Esophagus (tissue), 2 donors: ENCODE measurements at regions not wholly inside any gene's neighbourhood (a gene's known extent, or its start where the extent isn't known, plus 50 kb on each side); places are given as distances from the start of the nearest gene placed in this dataset.

Source experiments
- H3K27ac ChIP-seq, 2 donors: one replicate each; pipeline ENCODE4 v1.5.1; 2013; ENCODE audit warnings: low read depth in 2 of 2, mild to moderate bottlenecking in 2 of 2, inconsistent platforms in 1 of 2, low read length in 1 of 2, moderate library complexity in 1 of 2
- H3K27me3 ChIP-seq, 2 donors: one replicate each; pipeline ENCODE4 v1.6.1; 2013; ENCODE audit warnings: low read length in 2 of 2, control low read depth in 1 of 2, mild to moderate bottlenecking in 1 of 2; ENCODE audit not compliant: insufficient read depth in 2 of 2, control insufficient read depth in 1 of 2
- H3K36me3 ChIP-seq, 2 donors: one replicate each; pipeline ENCODE4 v1.6.1; 2013; ENCODE audit warnings: low read length in 1 of 2; ENCODE audit not compliant: control insufficient read depth in 2 of 2, insufficient read depth in 2 of 2
- H3K4me1 ChIP-seq, 2 donors: one replicate each; pipeline ENCODE4 v1.6.1; 2013; ENCODE audit warnings: low read length in 1 of 2; ENCODE audit not compliant: control insufficient read depth in 2 of 2, insufficient read depth in 2 of 2
- H3K4me3 ChIP-seq, 2 donors: one replicate each; pipeline ENCODE4 v1.5.1; 2013; ENCODE audit warnings: low read length in 2 of 2, mild to moderate bottlenecking in 2 of 2, low read depth in 1 of 2, moderate library complexity in 1 of 2
- H3K9me3 ChIP-seq, 2 donors: one replicate each; pipeline ENCODE4 v1.6.1; 2013; ENCODE audit warnings: mild to moderate bottlenecking in 2 of 2, low read depth in 1 of 2, low read length in 1 of 2, moderate library complexity in 1 of 2; ENCODE audit not compliant: control insufficient read depth in 2 of 2, insufficient read depth in 1 of 2
- WGBS, 2 donors: extraction: QIAGEN DNeasy Blood & Tissue Kit; methylation state at CpG; one replicate each; pipeline ENCODE4 v1.1.7; 2013; 5-methylcytosine and 5-hydroxymethylcytosine counted together
- donor health status: healthy with polysubstance abuse.
- donor health status: Bipolar disorder and iron deficiency.

GRCh38 chr7:13198727-13199126 is 511.3 kb downstream of the ARL4A start:
- no peaks in the 10 kb centered on the region for H3K4me1 ChIP-seq
- 47 to 50% methylated on average over 2 of the region's 2 CpGs for WGBS, 2 donors
- H3K9me3 ChIP-seq = no peaks in the 10 kb centered on the region
- H3K36me3 ChIP-seq = no peaks in the 10 kb centered on the region
- no peak overlapping the region for H3K27ac ChIP-seq
- no peak overlapping the region for H3K4me3 ChIP-seq
- H3K27me3 ChIP-seq = no peaks in the 10 kb centered on the region

GRCh38 chr7:13201628-13202027 is 514.2 kb downstream of the ARL4A start:
- H3K27ac ChIP-seq = no peak overlapping the region
- H3K27me3 ChIP-seq = no peaks in the 10 kb centered on the region
- no peaks in the 10 kb centered on the region for H3K4me1 ChIP-seq
- H3K9me3 ChIP-seq = no peaks in the 10 kb centered on the region
- H3K4me3 ChIP-seq = no peak overlapping the region
- no peaks in the 10 kb centered on the region for H3K36me3 ChIP-seq
- whole genome bisulfite sequencing, 2 donors = 42 to 69% methylated on average over 1 of the region's 1 CpG

DNA sequence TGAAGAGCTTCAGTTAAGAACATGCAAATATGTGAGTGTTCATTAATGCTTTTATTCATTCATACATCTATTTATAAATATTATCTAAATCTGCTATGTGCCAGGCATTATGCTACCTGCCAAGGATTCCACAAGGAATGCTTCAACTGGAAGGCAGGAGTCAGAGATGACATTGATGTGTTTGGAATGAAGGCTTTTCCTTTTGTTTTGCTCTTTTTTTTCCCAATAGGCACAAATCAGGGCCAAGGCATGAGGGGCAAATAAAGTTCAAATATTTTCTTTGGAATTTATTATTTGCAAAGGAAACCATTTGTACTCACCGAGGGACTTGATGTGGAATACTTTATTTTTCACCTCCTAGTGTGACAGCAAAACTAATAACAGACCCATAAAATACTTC is 530.3 kb downstream of the ARL4A start:
- WGBS, 2 donors = 22 to 25% methylated on average over 1 of the region's 1 CpG
- H3K4me1 ChIP-seq = no peaks in the 10 kb centered on the region
- H3K9me3 ChIP-seq = no peaks in the 10 kb centered on the region
- H3K4me3 ChIP-seq = no peak overlapping the region
- H3K27me3 ChIP-seq = no peaks in the 10 kb centered on the region
- H3K27ac ChIP-seq = no peak overlapping the region
- no peaks in the 10 kb centered on the region for H3K36me3 ChIP-seq

GRCh38 chr7:13225068-13225467 is 537.6 kb downstream of the ARL4A start:
- WGBS, 2 donors = 86 to 95% methylated on average over 1 of the region's 1 CpG
- Histone ChIP-seq H3K4me3 (no peak overlapping the region), H3K27me3 (no peaks in the 10 kb centered on the region), H3K36me3 (no peaks in the 10 kb centered on the region), H3K9me3 (no peaks in the 10 kb centered on the region), H3K27ac (no peak overlapping the region), H3K4me1 (no peaks in the 10 kb centered on the region)

DNA sequence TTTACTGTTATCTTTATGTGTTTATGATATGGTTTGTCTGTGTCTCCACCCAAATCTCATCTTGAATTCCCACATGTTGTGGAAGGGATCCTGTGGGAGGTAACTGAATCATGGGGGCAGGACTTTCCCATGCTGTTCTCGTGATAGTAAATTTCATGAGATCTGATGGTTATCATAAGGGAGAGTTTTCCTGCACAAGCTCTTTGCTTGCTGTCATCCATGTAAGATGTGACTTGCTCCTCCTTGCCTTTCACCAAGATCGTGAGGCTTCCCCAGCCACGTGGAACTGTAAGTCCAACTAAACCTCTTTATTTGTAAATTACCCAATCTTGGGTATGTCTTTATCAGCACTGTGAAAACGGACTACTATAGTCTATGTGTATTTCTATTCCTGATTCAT is 539.0 kb downstream of the ARL4A start:
- no peak overlapping the region for H3K27ac ChIP-seq
- no peaks in the 10 kb centered on the region for H3K9me3 ChIP-seq
- no peaks in the 10 kb centered on the region for H3K4me1 ChIP-seq
- H3K36me3 ChIP-seq = no peaks in the 10 kb centered on the region
- H3K4me3 ChIP-seq = no peak overlapping the region
- 79 to 90% methylated on average over 4 of the region's 4 CpGs for WGBS, 2 donors
- H3K27me3 ChIP-seq = no peaks in the 10 kb centered on the region

GRCh38 chr7:13231216-13231615 is 543.8 kb downstream of the ARL4A start:
- H3K27me3 ChIP-seq = no peaks in the 10 kb centered on the region
- H3K4me1 ChIP-seq = no peaks in the 10 kb centered on the region
- 91 to 95% methylated on average over 4 of the region's 4 CpGs for WGBS, 2 donors

DNA sequence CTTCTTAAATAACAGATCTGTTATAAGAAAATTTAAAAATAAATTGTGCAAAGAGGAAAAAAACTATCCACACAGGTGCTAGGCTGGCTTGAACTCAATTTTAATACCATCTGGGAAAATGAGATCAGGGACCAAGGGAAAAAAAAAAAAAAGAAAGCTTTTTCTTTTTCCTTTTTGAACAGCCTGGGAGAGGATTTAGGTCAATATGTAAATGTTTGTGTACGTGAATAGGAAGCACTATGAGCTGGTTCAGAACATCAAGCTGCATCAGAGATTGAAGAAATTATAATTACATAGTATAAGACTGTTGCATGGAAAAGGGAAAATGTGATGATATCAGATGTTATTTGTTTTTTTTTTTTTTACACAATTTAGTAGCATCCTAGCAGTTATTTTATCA is 548.0 kb downstream of the ARL4A start:
- Histone ChIP-seq H3K36me3 (no peaks in the 10 kb centered on the region), H3K27ac (no peak overlapping the region), H3K4me1 (no peaks in the 10 kb centered on the region), H3K9me3 (no peaks in the 10 kb centered on the region), H3K27me3 (no peaks in the 10 kb centered on the region), H3K4me3 (no peak overlapping the region)
- WGBS, 2 donors = 79 to 83% methylated on average over 1 of the region's 1 CpG

More at GRCh38 chr7:13231216-13231615, 543.8 kb downstream of the ARL4A start:
- Histone ChIP-seq H3K9me3 (no peaks in the 10 kb centered on the region), H3K4me3 (no peak overlapping the region), H3K27ac (no peak overlapping the region), H3K36me3 (no peaks in the 10 kb centered on the region)

- WGBS, 2 donors = 59 to 78% methylated on average over 1 of the region's 1 CpG
Observed at GRCh38 chr7:13236026-13236425, 548.6 kb downstream of the ARL4A start.

GRCh38 chr7:13240349-13240748 is 552.9 kb downstream of the ARL4A start:
- 62 to 68% methylated on average over 2 of the region's 2 CpGs for WGBS, 2 donors
- Histone ChIP-seq H3K36me3 (no peaks in the 10 kb centered on the region), H3K27ac (no peak overlapping the region), H3K4me1 (no peaks in the 10 kb centered on the region), H3K4me3 (no peak overlapping the region), H3K9me3 (no peaks in the 10 kb centered on the region), H3K27me3 (no peaks in the 10 kb centered on the region)

More at GRCh38 chr7:13236026-13236425, 548.6 kb downstream of the ARL4A start:
- no peaks in the 10 kb centered on the region for H3K27me3 ChIP-seq
- H3K4me3 ChIP-seq = no peak overlapping the region
- no peak overlapping the region for H3K27ac ChIP-seq
- no peaks in the 10 kb centered on the region for H3K9me3 ChIP-seq
- H3K36me3 ChIP-seq = no peaks in the 10 kb centered on the region
- no peaks in the 10 kb centered on the region for H3K4me1 ChIP-seq

DNA sequence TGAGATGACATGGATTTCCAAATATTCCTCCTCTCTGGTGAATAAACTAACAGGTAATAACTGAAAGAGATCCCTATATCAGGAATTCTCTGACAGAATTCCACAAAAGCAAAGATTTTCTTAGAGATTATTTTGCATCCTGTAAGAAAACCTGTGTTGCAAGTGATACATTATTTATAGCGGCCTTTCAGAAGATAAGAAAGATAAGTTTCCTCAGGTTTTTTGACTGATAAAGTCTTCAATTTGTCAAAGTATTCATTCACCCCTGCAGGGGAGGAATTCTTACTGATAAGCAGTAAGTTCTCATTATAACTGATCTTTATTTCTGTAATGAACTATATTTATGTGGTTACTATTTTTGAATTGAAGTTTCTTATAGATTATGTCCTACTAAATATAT is 554.0 kb downstream of the ARL4A start:
- no peak overlapping the region for H3K4me3 ChIP-seq
- no peaks in the 10 kb centered on the region for H3K36me3 ChIP-seq
- 71 to 88% methylated on average over 1 of the region's 1 CpG for WGBS, 2 donors

More for the DNA sequence above, 554.0 kb downstream of the ARL4A start:
- no peak overlapping the region for H3K27ac ChIP-seq
- H3K9me3 ChIP-seq = no peaks in the 10 kb centered on the region
- no peaks in the 10 kb centered on the region for H3K27me3 ChIP-seq
- H3K4me1 ChIP-seq = no peaks in the 10 kb centered on the region
